Hepatocyte (in vitro differentiated cells): ENCODE measurements at regions not wholly inside any gene's neighbourhood (a gene's known extent, or its start where the extent isn't known, plus 50 kb on each side); places are given as distances from the start of the nearest gene placed in this dataset.

Source experiments
- EZH2 ChIP-seq: fragments of 200-600 bp; sonication (generic); IDR thresholded peaks from 2 replicates; pipeline ENCODE4 v1.6.1; 2016; ENCODE audit warnings: antibody characterized with exemption, mild to moderate bottlenecking, borderline replicate concordance
- EZH2phosphoT487 ChIP-seq: fragments of 200-600 bp; sonication (generic); IDR thresholded peaks from one replicate; pipeline ENCODE4 v1.6.1; 2018; ENCODE audit warnings: antibody characterized with exemption, mild to moderate bottlenecking, low read depth, moderate library complexity; ENCODE audit not compliant: unreplicated experiment, severe bottlenecking
- TF ChIP-seq, protein P1 (sequence below): fragments of 200-600 bp; sonication (generic); IDR thresholded peaks from 2 replicates; pipeline ENCODE4 v1.5.1; 2016; ENCODE audit warnings: antibody characterized with exemption, mild to moderate bottlenecking; ENCODE audit not compliant: poor library complexity

DNA sequence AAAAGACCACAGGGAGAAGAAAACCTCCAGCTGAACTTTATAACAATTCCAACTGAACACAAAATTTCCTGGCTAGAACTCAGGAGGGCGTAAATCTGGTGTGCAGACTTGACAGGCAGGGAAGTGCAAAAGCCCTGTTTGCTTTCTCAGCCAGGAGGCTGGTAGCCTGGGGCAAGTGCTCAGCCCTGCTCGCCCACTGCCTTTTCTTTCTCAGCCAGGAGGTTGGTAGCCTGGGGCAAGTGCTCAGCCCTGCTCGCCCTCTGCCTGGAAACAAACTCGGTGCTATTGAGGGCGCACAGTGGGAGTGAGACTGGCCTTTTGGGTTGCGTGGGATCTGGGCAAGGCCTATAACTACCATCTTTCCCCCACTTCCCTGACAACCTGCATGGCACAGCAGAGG lies 275.4 kb upstream of the MAOA start:
- TF ChIP-seq, protein P1, sequence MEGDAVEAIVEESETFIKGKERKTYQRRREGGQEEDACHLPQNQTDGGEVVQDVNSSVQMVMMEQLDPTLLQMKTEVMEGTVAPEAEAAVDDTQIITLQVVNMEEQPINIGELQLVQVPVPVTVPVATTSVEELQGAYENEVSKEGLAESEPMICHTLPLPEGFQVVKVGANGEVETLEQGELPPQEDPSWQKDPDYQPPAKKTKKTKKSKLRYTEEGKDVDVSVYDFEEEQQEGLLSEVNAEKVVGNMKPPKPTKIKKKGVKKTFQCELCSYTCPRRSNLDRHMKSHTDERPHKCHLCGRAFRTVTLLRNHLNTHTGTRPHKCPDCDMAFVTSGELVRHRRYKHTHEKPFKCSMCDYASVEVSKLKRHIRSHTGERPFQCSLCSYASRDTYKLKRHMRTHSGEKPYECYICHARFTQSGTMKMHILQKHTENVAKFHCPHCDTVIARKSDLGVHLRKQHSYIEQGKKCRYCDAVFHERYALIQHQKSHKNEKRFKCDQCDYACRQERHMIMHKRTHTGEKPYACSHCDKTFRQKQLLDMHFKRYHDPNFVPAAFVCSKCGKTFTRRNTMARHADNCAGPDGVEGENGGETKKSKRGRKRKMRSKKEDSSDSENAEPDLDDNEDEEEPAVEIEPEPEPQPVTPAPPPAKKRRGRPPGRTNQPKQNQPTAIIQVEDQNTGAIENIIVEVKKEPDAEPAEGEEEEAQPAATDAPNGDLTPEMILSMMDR = no peak
- TF ChIP-seq EZH2 (no peak), EZH2phosphoT487 (no peak)
